Posterior vena cava (tissue), 2 donors: ENCODE measurements at regions not wholly inside any gene's neighbourhood (a gene's known extent, or its start where the extent isn't known, plus 50 kb on each side); places are given as distances from the start of the nearest gene placed in this dataset.
A peak's percentile ranks its signal among the peaks of the same experiment; 100 is the strongest.

Experiments used
- DNase-seq: peaks from one replicate; pipeline ENCODE4 v3.0.0-alpha.2; 2020; ENCODE audit warnings: low spot score
- intact Hi-C, 2 donors: fragments of 100-400 bp; cut with DNase I; formaldehyde crosslinking; loops; one replicate each; pipeline versions ENCODE4 v1.14.1 to v1.14.2; 2022 to 2023
- donor health status: DM: yes; HTN: yes; CAD: no.
- donor health status: DM: yes; HTN: yes; CAD: no.

GRCh38 chr3:61311044-61311443, 59.8 kb upstream of the FHIT start:
- intact Hi-C loops, result no loop called here
- DNase-seq, result no peak

- no peak for DNase-seq
- intact Hi-C loops, result loop anchor here in 1 of 2 donors (5.0 kb wide), 1 partner anchor 696 kb away; no protein-coding TSS in a partner anchor
Measured at GRCh38 chr3:61315871-61316270, 64.6 kb upstream of the FHIT start.

GRCh38 chr3:61323094-61323493, 71.8 kb upstream of the FHIT start:
- intact Hi-C loops, result loop anchor here in 1 of 2 donors (5.0 kb wide), 2 partner anchors 174 to 234 kb away; no protein-coding TSS in a partner anchor
- DNase-seq, result no peak

- DNase-seq, result no peak
- intact Hi-C loops, result no loop called here
Measured at GRCh38 chr3:61331929-61332552, 80.8 kb upstream of the FHIT start.

- intact Hi-C loops, result no loop called here
- no peak for DNase-seq
Measured at GRCh38 chr3:61333192-61333961, 82.1 kb upstream of the FHIT start.

GRCh38 chr3:61334783-61335182, 83.5 kb upstream of the FHIT start:
- intact Hi-C loops, result no loop called here
- DNase-seq, result no peak

GRCh38 chr3:61340931-61341461, 89.7 kb upstream of the FHIT start:
- no peak for DNase-seq
- intact Hi-C loops, result no loop called here

GRCh38 chr3:61343543-61343942, 92.3 kb upstream of the FHIT start:
- intact Hi-C loops, result no loop called here
- DNase-seq, result no peak

GRCh38 chr3:61345020-61345419, 93.8 kb upstream of the FHIT start:
- no peak for DNase-seq
- intact Hi-C loops, result no loop called here

- no peak for DNase-seq
- intact Hi-C loops, result no loop called here
Measured at GRCh38 chr3:61347981-61348380, 96.7 kb upstream of the FHIT start.

GRCh38 chr3:61349717-61350116, 98.5 kb upstream of the FHIT start:
- no peak for DNase-seq
- intact Hi-C loops, result no loop called here

- intact Hi-C loops, result no loop called here
- DNase-seq, result no peak
Measured at GRCh38 chr3:61350782-61351309, 99.6 kb upstream of the FHIT start.

- no peak for DNase-seq
- intact Hi-C loops, result no loop called here
Measured at GRCh38 chr3:61352306-61352705, 101.1 kb upstream of the FHIT start.

GRCh38 chr3:61353382-61353781, 102.1 kb upstream of the FHIT start:
- intact Hi-C loops, result no loop called here
- DNase-seq, result no peak

- intact Hi-C loops, result no loop called here
- no peak for DNase-seq
Measured at GRCh38 chr3:61354604-61355003, 103.4 kb upstream of the FHIT start.

- intact Hi-C loops, result no loop called here
- no peak for DNase-seq
Measured at GRCh38 chr3:61356685-61357084, 105.4 kb upstream of the FHIT start.

GRCh38 chr3:61357902-61358301, 106.7 kb upstream of the FHIT start:
- no peak for DNase-seq
- intact Hi-C loops, result no loop called here

- intact Hi-C loops, result no loop called here
Measured at GRCh38 chr3:61358364-61358763, 107.1 kb upstream of the FHIT start.

GRCh38 chr3:61360297-61360965, 109.2 kb upstream of the FHIT start:
- DNase-seq, result no peak
- intact Hi-C loops, result no loop called here

More at GRCh38 chr3:61358364-61358763, 107.1 kb upstream of the FHIT start:
- DNase-seq, result peak; percentile 88

GRCh38 chr3:61369678-61370077, 118.4 kb upstream of the FHIT start:
- no peak for DNase-seq
- intact Hi-C loops, result no loop called here
